ENCODE measurements at regions not wholly inside any gene's neighbourhood (a gene's known extent, or its start where the extent isn't known, plus 50 kb on each side); places are given as distances from the start of the nearest gene placed in this dataset.

- TF ChIP-seq EZH2phosphoT487 (IDR thresholded peaks at IDR 0.05; ENCODE audit: borderline replicate concordance) (no peak), CTCF (conservative IDR thresholded peaks at IDR 0.05; ENCODE audit: low read length) (no peak)
- no peak overlapping the region for H3K4me3 ChIP-seq (ENCODE audit: low read length, poor library complexity, severe bottlenecking)
- H3K9ac ChIP-seq (ENCODE audit: low read depth, low read length, poor library complexity, severe bottlenecking) = no peak overlapping the region
- H3K4me1 ChIP-seq (ENCODE audit: insufficient read depth, low read length, poor library complexity, severe bottlenecking) = no peaks in the 10 kb centered on the region
- no peaks in the 10 kb centered on the region for H3K9me2 ChIP-seq (replicated peaks; ENCODE audit: low read depth, low read length)
- no peaks in the 10 kb centered on the region for H3K36me3 ChIP-seq (ENCODE audit: insufficient read depth, low read length)
- no peaks in the 10 kb centered on the region for H3K27me3 ChIP-seq (ENCODE audit: insufficient read depth, low read length, poor library complexity, severe bottlenecking)
- no peaks in the 10 kb centered on the region for H4K20me1 ChIP-seq (ENCODE audit: insufficient read depth, low read length, poor library complexity, severe bottlenecking)
- no peaks in the 10 kb centered on the region for H3K79me2 ChIP-seq (ENCODE audit: insufficient read depth, low read length)
- no peaks in the 10 kb centered on the region for H3K9me3 ChIP-seq (ENCODE audit: insufficient read depth, low read depth, low read length)
- no peaks in the 10 kb centered on the region for H3F3A ChIP-seq (ENCODE audit: low read depth)
- H3K4me2 ChIP-seq (ENCODE audit: low read depth, low read length, poor library complexity, severe bottlenecking) = no peak overlapping the region
- H2AFZ ChIP-seq (ENCODE audit: low read length) = no peak overlapping the region
Measured at GRCh38 chr9:108211411-108211955, 644.3 kb downstream of the ACTL7B start.

GRCh38 chr9:108209132-108209685 is 646.6 kb downstream of the ACTL7B start:
- Histone ChIP-seq H3K9me3 (ENCODE audit: insufficient read depth, low read depth, low read length) (no peaks in the 10 kb centered on the region), H2AFZ (ENCODE audit: low read length) (no peak overlapping the region), H4K20me1 (ENCODE audit: insufficient read depth, low read length, poor library complexity, severe bottlenecking) (no peaks in the 10 kb centered on the region), H3K36me3 (ENCODE audit: insufficient read depth, low read length) (no peaks in the 10 kb centered on the region), H3K4me3 (ENCODE audit: low read length, poor library complexity, severe bottlenecking) (no peak overlapping the region), H3K9me2 (replicated peaks; ENCODE audit: low read depth, low read length) (no peaks in the 10 kb centered on the region), H3K4me1 (ENCODE audit: insufficient read depth, low read length, poor library complexity, severe bottlenecking) (no peaks in the 10 kb centered on the region), H3K27me3 (ENCODE audit: insufficient read depth, low read length, poor library complexity, severe bottlenecking) (no peaks in the 10 kb centered on the region), H3K4me2 (ENCODE audit: low read depth, low read length, poor library complexity, severe bottlenecking) (no peak overlapping the region), H3F3A (ENCODE audit: low read depth) (no peaks in the 10 kb centered on the region), H3K79me2 (ENCODE audit: insufficient read depth, low read length) (no peaks in the 10 kb centered on the region), H3K9ac (ENCODE audit: low read depth, low read length, poor library complexity, severe bottlenecking) (no peak overlapping the region)
- no peak for TF ChIP-seq CTCF (conservative IDR thresholded peaks at IDR 0.05; ENCODE audit: low read length)
- no peak for TF ChIP-seq EZH2phosphoT487 (IDR thresholded peaks at IDR 0.05; ENCODE audit: borderline replicate concordance)

- Histone ChIP-seq H3K4me3 (ENCODE audit: low read length, poor library complexity, severe bottlenecking) (no peak overlapping the region), H3K36me3 (ENCODE audit: insufficient read depth, low read length) (no peaks in the 10 kb centered on the region), H3K4me1 (ENCODE audit: insufficient read depth, low read length, poor library complexity, severe bottlenecking) (no peaks in the 10 kb centered on the region), H3K79me2 (ENCODE audit: insufficient read depth, low read length) (no peaks in the 10 kb centered on the region), H3K9me3 (ENCODE audit: insufficient read depth, low read depth, low read length) (no peaks in the 10 kb centered on the region), H3K9me2 (replicated peaks; ENCODE audit: low read depth, low read length) (no peaks in the 10 kb centered on the region), H3K4me2 (ENCODE audit: low read depth, low read length, poor library complexity, severe bottlenecking) (no peak overlapping the region), H3F3A (ENCODE audit: low read depth) (no peaks in the 10 kb centered on the region), H4K20me1 (ENCODE audit: insufficient read depth, low read length, poor library complexity, severe bottlenecking) (no peaks in the 10 kb centered on the region), H3K9ac (ENCODE audit: low read depth, low read length, poor library complexity, severe bottlenecking) (no peak overlapping the region), H3K27me3 (ENCODE audit: insufficient read depth, low read length, poor library complexity, severe bottlenecking) (no peaks in the 10 kb centered on the region), H2AFZ (ENCODE audit: low read length) (no peak overlapping the region)
- TF ChIP-seq CTCF (conservative IDR thresholded peaks at IDR 0.05; ENCODE audit: low read length) = no peak
- no peak for TF ChIP-seq EZH2phosphoT487 (IDR thresholded peaks at IDR 0.05; ENCODE audit: borderline replicate concordance)
Measured at GRCh38 chr9:108207561-108208165, 648.1 kb downstream of the ACTL7B start.

All from Loucy (cell line).